Right forelimb (tissue), 1 donor: ENCODE measurements at regions not wholly inside any gene's neighbourhood (a gene's known extent, or its start where the extent isn't known, plus 50 kb on each side); places are given as distances from the start of the nearest gene placed in this dataset.

Source experiments
- DNase-seq: peaks from one replicate; pipeline ENCODE4 v3.0.0-alpha.2; 2018

- DNase-seq: no peak
Measured at GRCh38 chr2:42913280-42913878, 121.0 kb upstream of the HAAO start.

GRCh38 chr2:42910645-42911405 is 118.4 kb upstream of the HAAO start:
- no peak for DNase-seq

GRCh38 chr2:42909966-42910365 is 117.6 kb upstream of the HAAO start:
- DNase-seq: no peak

GRCh38 chr2:42908518-42909200 is 116.3 kb upstream of the HAAO start:
- DNase-seq: no peak

GRCh38 chr2:42907835-42908234 is 115.5 kb upstream of the HAAO start:
- DNase-seq: no peak

GRCh38 chr2:42906557-42907411 is 114.4 kb upstream of the HAAO start:
- peak; percentile 82 for DNase-seq

GRCh38 chr2:42906111-42906556 is 113.8 kb upstream of the HAAO start:
- no peak for DNase-seq

GRCh38 chr2:42905341-42906110 is 113.1 kb upstream of the HAAO start:
- no peak for DNase-seq

- no peak for DNase-seq
Measured at GRCh38 chr2:42904576-42904876, 112.1 kb upstream of the HAAO start.

- no peak for DNase-seq
Measured at GRCh38 chr2:42903821-42904575, 111.6 kb upstream of the HAAO start.

GRCh38 chr2:42902939-42903709 is 110.7 kb upstream of the HAAO start:
- DNase-seq: no peak

- no peak for DNase-seq
Measured at GRCh38 chr2:42901076-42901640, 108.8 kb upstream of the HAAO start.

- no peak for DNase-seq
Measured at GRCh38 chr2:42900289-42900891, 108.0 kb upstream of the HAAO start.

GRCh38 chr2:42897358-42897757 is 105.0 kb upstream of the HAAO start:
- no peak for DNase-seq

GRCh38 chr2:42895791-42896135 is 103.4 kb upstream of the HAAO start:
- DNase-seq: no peak

- no peak for DNase-seq
Measured at GRCh38 chr2:42895134-42895790, 102.9 kb upstream of the HAAO start.

GRCh38 chr2:42893047-42893758 is 100.8 kb upstream of the HAAO start:
- DNase-seq: no peak

GRCh38 chr2:42890791-42891355 is 98.5 kb upstream of the HAAO start:
- no peak for DNase-seq
